Adipocyte (in vitro differentiated cells): ENCODE measurements at regions not wholly inside any gene's neighbourhood (a gene's known extent, or its start where the extent isn't known, plus 50 kb on each side); places are given as distances from the start of the nearest gene placed in this dataset.

Source experiments
- DNase-seq: peaks from one replicate; pipeline ENCODE4 v3.0.0-alpha.2; 2015; ENCODE audit warnings: low read depth
- H3K27me3 ChIP-seq: replicated peaks from 2 replicates; pipeline ENCODE4 v1.7.0; 2013; ENCODE audit warnings: mild to moderate bottlenecking, low read length, moderate library complexity; ENCODE audit not compliant: control insufficient read depth, insufficient read depth
- H3K36me3 ChIP-seq: 2 replicates; pipeline ENCODE4 v1.7.0; 2013; ENCODE audit warnings: low read length, mild to moderate bottlenecking, moderate library complexity; ENCODE audit not compliant: control insufficient read depth, insufficient read depth, severe bottlenecking
- H3K4me1 ChIP-seq: 2 replicates; pipeline ENCODE4 v1.7.0; 2013; ENCODE audit warnings: mild to moderate bottlenecking, low read length, moderate library complexity; ENCODE audit not compliant: control insufficient read depth, insufficient read depth
- H3K4me3 ChIP-seq: 2 replicates; pipeline ENCODE4 v1.7.0; 2013; ENCODE audit warnings: mild to moderate bottlenecking, low read length, moderate library complexity
- H3K9ac ChIP-seq: 2 replicates; pipeline ENCODE4 v1.7.0; 2013; ENCODE audit warnings: mild to moderate bottlenecking, low read length, moderate library complexity
- H3K9me3 ChIP-seq: 2 replicates; pipeline ENCODE4 v1.7.0; 2013; ENCODE audit warnings: mild to moderate bottlenecking, low read length, moderate library complexity; ENCODE audit not compliant: control insufficient read depth

DNA sequence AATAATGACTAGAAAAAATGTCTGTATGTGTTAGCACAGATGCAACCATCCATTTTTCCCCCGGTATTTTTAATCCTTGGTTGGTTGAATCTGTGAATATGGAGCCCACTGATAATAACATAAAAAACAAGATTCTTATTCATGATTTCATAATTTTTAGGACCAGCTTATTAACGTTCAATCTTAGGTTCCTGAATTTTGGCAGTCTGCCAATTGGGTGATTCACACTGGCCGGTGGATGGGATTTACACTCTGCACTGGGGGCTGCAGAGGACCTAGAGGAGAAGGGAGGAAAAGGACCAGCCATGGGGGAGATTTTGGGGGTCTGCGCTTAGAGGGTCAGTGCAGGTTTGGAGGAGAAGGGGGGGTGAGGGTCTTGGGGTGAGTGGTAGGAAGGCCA lies 327.9 kb downstream of the ACTR3B start:
- no peak for DNase-seq
- Histone ChIP-seq H3K27me3 (no peaks in the 10 kb centered on the region), H3K4me1 (no peaks in the 10 kb centered on the region)

DNA sequence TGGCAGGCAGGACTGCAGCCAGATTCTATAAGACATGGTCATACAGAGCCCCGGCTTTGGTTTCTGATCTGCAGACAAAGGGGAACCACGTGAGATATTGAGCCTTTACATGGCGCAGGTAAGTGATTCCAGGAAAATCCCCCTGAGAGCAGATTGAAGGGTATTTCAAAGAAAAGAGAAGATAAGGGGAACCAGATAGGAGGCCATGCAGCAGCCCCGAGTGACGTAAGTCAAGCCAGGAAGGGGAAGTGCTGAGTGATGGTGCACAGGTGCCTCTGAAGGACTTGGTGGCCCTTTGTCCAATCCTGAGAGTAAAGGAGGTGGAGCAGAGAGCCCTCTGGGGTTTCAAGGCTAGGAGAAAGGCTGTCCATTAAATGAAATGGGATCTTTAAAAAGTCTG lies 329.0 kb downstream of the ACTR3B start:
- H3K9ac ChIP-seq, result no peak overlapping the region
- no peaks in the 10 kb centered on the region for H3K27me3 ChIP-seq
- no peak for DNase-seq
- H3K36me3 ChIP-seq, result no peaks in the 10 kb centered on the region
- H3K4me1 ChIP-seq, result no peaks in the 10 kb centered on the region
- no peaks in the 10 kb centered on the region for H3K9me3 ChIP-seq
- H3K4me3 ChIP-seq, result no peak overlapping the region

More for the DNA sequence above, 327.9 kb downstream of the ACTR3B start:
- Histone ChIP-seq H3K9me3 (no peaks in the 10 kb centered on the region), H3K4me3 (no peak overlapping the region), H3K36me3 (no peaks in the 10 kb centered on the region), H3K9ac (no peak overlapping the region)

DNA sequence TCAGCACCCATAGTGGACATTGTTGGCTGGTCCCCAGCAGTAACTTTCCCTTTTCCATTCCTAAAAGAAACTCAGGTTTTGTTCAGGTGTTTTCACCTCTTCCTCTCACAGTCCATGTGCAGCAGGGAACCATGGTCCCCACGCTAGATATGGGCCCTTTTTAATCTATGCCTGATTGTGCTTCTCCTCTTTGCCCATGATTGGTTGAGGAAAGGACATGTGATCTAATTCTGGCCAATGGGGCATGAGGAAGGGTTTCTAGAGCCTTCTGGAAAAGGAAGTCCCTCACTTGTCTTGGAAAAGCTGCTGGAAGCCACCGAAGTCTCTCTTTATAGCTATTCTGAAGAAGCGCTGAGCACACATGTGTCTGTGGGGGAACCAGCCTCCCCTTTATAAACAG lies 330.7 kb downstream of the ACTR3B start:
- H3K9ac ChIP-seq, result no peak overlapping the region
- H3K9me3 ChIP-seq, result peaks cover 6% of the 10 kb centered on the region
- no peak overlapping the region for H3K4me3 ChIP-seq
- no peaks in the 10 kb centered on the region for H3K27me3 ChIP-seq
- DNase-seq, result no peak
- H3K4me1 ChIP-seq, result no peaks in the 10 kb centered on the region
- H3K36me3 ChIP-seq, result no peaks in the 10 kb centered on the region

DNA sequence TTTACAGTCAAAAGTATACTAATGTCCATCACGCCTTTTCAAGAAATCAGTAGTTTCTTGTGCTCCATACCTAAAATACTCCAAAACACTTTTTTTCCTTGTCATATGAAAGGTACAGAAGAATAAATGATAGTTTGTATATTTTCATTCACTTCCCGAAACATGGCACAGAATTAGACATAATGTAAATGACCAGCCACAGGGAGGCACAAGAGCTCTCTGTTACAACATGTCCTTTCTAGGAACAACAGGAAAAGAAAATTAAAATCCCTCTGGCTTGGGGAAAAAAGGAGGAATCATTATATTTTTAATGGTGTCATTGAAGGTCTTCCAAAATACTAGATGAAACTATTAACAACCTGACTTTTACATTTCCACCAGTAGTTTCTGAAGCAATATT lies 331.2 kb downstream of the ACTR3B start:
- Histone ChIP-seq H3K4me3 (no peak overlapping the region), H3K4me1 (no peaks in the 10 kb centered on the region), H3K27me3 (no peaks in the 10 kb centered on the region), H3K9me3 (peaks cover 9% of the 10 kb centered on the region), H3K9ac (no peak overlapping the region), H3K36me3 (no peaks in the 10 kb centered on the region)
- no peak for DNase-seq

DNA sequence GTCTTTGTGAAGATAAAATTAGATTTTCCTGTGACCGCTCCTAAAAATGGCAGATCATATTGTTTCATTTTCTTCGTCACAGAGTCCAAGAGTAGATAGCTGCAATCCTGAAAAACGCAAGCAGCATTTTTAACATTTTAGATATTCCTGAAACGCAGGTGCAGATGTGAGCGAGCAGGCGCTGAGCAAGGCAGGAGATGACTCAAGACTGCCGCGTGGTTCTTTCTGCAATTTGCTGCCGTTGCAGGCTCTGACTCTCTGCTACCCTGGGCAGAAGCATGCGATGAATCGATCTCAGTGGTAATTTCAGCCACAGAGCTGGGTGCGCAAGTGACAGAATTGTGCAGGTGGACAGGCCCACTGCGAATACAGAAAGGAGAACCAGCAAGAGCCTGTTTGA lies 331.9 kb downstream of the ACTR3B start:
- no peaks in the 10 kb centered on the region for H3K4me1 ChIP-seq

DNA sequence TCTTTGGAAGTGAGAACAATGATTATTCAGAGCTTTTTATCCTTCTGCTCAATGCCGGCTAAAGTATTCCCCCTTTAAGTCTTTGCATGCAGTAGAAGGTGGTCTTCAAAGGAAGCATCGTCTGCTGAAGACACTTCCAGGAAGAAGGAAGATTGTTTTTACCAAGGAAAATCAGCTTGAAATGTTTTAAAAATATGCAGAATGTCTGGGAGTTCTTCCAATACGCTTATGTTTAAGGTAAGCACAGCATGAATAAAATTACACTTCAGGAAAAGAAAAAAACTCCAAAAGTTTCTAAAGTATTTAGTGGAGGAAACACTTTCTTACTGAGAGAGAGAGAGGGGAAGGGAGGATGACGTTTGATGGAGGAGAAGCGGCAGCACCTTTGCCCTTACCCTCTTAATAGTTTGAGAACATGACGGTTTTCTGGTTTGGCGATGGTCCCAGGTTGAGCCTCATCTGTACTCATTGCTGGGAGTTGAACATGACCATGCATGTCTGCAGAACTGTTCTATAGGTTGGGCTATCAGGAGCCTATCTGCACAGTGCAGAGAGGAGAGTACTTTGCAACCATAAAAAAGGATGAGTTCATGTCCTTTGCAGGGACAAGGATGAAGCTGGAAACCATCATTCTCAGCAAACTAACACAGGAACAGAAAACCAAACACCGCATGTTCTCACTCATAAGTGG lies 338.1 kb downstream of the ACTR3B start:
- Histone ChIP-seq H3K27me3 (no peaks in the 10 kb centered on the region), H3K4me1 (no peaks in the 10 kb centered on the region), H3K4me3 (no peak overlapping the region), H3K9ac (no peak overlapping the region), H3K9me3 (peaks cover 10% of the 10 kb centered on the region), H3K36me3 (no peaks in the 10 kb centered on the region)
- DNase-seq, result no peak

More for the DNA sequence above, 331.9 kb downstream of the ACTR3B start:
- H3K9me3 ChIP-seq, result peaks cover 10% of the 10 kb centered on the region
- no peaks in the 10 kb centered on the region for H3K27me3 ChIP-seq
- DNase-seq, result no peak
- no peak overlapping the region for H3K9ac ChIP-seq
- no peaks in the 10 kb centered on the region for H3K36me3 ChIP-seq
- H3K4me3 ChIP-seq, result no peak overlapping the region

DNA sequence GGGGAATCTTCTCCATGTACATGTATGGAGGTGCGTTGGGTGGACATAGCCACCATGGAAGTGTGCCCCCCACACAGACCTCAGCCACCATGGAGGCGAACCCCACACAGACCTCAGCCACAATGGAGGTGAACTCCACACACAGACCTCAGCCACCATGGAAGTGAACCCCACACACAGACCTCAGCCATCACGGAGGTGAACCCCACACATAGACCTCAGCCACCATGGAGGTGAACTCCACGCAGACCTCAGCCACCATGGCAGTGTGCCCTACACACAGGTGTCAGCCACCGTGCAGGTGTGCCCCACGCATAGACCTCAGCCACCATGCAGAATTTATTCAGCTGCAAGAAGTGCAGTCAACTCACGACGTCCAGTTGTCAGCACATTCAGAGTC lies 339.7 kb downstream of the ACTR3B start:
- DNase-seq, result no peak
- peaks cover 10% of the 10 kb centered on the region for H3K9me3 ChIP-seq
- H3K36me3 ChIP-seq, result no peaks in the 10 kb centered on the region
- no peaks in the 10 kb centered on the region for H3K4me1 ChIP-seq
- H3K27me3 ChIP-seq, result no peaks in the 10 kb centered on the region
- no peak overlapping the region for H3K9ac ChIP-seq
- H3K4me3 ChIP-seq, result no peak overlapping the region

DNA sequence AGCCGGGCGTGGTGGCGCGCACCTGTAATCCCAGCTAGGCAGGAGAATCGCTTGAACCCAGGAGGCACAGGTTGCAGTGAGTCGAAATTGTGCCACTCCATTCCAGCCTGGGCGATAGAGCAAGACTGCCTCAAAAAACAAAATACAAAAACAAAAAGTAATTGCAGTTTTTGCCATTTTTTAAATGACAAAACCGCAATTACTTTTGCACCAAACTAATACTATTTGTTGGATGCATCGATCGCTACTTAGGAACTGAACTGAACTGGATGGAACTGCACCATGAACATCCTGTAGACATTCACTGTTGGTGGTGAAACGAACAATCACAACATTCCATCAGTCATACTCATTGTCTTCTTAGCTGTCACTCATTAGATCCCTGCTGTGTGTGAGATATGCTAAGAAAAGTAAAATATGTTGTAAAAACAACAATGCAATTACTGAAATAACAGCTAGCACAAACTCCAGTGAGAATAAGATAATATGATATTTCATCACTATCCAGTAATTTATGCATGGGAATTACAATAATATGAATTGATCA lies 341.2 kb downstream of the ACTR3B start:
- Histone ChIP-seq H3K4me3 (no peak overlapping the region), H3K27me3 (no peaks in the 10 kb centered on the region), H3K4me1 (no peaks in the 10 kb centered on the region), H3K36me3 (no peaks in the 10 kb centered on the region), H3K9ac (no peak overlapping the region), H3K9me3 (peaks cover under 1% of the 10 kb centered on the region)
- DNase-seq, result no peak

DNA sequence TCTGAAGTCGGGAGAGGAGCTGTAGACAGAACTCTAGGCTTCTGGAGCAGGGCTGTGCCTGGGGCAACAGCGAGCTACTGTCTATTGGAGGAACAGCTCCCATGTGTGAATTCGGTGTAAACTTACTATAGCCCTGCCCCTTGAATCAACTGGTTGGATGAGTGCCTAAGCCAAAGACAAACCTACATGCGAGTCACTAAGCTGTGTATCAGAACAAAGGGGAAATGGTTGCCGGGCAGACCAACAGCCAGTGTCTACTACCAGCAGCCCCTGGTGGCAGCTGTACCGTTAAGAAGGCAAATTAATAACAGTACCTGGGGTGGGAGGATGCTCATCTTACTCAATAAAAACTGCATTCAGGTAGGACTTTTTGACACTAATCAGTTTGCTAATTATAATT lies 343.6 kb downstream of the ACTR3B start:
- no peak for DNase-seq
- Histone ChIP-seq H3K4me1 (no peaks in the 10 kb centered on the region), H3K27me3 (no peaks in the 10 kb centered on the region), H3K9ac (no peak overlapping the region), H3K36me3 (no peaks in the 10 kb centered on the region), H3K9me3 (no peaks in the 10 kb centered on the region), H3K4me3 (no peak overlapping the region)

DNA sequence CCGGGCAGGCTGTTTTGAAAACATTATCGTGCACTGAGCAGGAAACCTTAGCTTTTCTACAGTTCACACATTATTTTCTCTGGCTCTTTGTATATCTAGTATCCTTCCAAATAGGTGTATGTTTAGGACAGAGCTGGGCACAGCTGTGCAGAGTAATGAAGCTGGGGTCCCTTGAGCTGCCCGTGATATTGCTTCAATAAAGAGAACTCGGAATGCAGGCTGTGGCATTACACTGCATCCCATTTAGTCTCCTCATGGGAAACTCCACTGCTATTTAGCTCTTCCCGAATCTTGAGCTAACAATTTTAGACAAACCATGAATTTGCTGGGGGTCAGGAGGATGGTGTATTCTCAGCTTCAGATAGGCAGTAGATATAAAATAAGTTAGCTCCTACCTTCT lies 348.3 kb downstream of the ACTR3B start:
- Histone ChIP-seq H3K27me3 (no peaks in the 10 kb centered on the region), H3K9ac (no peak overlapping the region), H3K4me3 (no peak overlapping the region), H3K4me1 (no peaks in the 10 kb centered on the region), H3K9me3 (no peaks in the 10 kb centered on the region), H3K36me3 (no peaks in the 10 kb centered on the region)
- DNase-seq, result no peak

DNA sequence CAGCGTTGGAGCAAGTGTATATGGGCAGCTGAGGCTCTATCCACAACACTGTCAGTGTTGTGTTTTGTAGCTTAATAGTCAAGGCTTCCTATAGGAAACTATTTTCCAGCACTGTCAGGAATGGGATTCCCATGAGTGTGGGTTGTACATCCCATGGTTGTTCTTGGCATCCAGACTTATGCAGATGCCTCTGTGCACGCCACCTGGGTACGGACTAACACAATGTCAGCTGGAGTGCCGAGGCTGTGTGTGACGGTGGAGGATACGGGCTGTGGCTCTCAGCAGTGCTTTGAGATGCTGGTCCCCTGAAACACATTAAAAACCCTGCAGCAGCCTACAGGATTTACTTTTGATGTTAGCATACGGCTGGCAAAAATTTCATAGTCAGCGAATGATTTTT lies 350.0 kb downstream of the ACTR3B start:
- Histone ChIP-seq H3K36me3 (no peaks in the 10 kb centered on the region), H3K9me3 (no peaks in the 10 kb centered on the region), H3K9ac (no peak overlapping the region), H3K4me1 (no peaks in the 10 kb centered on the region), H3K27me3 (no peaks in the 10 kb centered on the region), H3K4me3 (no peak overlapping the region)
- no peak for DNase-seq

DNA sequence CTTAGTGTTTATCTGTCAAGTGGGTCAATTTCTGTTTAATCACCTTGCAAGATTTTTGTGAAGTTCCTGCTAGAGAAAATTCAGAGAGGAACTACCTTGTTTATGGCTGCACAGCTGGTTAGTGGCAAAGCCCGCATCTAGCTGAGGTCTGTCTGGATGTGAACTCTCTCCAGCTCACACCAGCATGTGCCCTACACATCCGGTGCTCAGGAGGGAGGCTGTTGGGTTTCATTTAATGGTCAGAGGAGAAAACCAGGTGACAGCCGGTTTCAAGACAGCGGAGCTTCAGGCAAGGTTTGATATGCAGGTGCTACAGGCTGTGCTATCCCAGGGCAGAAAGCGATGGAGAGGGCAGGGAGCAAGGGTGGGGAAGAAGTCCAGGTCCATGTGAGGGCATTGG lies 351.1 kb downstream of the ACTR3B start:
- Histone ChIP-seq H3K4me3 (no peak overlapping the region), H3K36me3 (no peaks in the 10 kb centered on the region), H3K4me1 (no peaks in the 10 kb centered on the region), H3K27me3 (no peaks in the 10 kb centered on the region), H3K9ac (no peak overlapping the region), H3K9me3 (no peaks in the 10 kb centered on the region)
- no peak for DNase-seq
